ENCODE measurements at regions not wholly inside any gene's neighbourhood (a gene's known extent, or its start where the extent isn't known, plus 50 kb on each side); places are given as distances from the start of the nearest gene placed in this dataset.
"Not testable (repeated sequence)": the region's sequence is repeated elsewhere in the genome, so short reads cannot be mapped to it uniquely, and the experiment has no call there.

GRCh38 chr13:18284040-18284439, 897.6 kb downstream of the TUBA3C start:
- not testable (repeated sequence) for H2AFZ ChIP-seq (ENCODE audit: low read length); H3K27ac ChIP-seq (ENCODE audit: low read depth, low read length); H3K4me2 ChIP-seq (ENCODE audit: insufficient read depth, low read length); H3K27me3 ChIP-seq (ENCODE audit: insufficient read depth, low read length); DNase-seq (ENCODE audit: insufficient read length, low spot score, missing footprints); H4K20me1 ChIP-seq (ENCODE audit: insufficient read depth, low read length); H3K79me2 ChIP-seq (ENCODE audit: insufficient read depth, low read length); H3K9me3 ChIP-seq (ENCODE audit: low read depth, low read length); H3K4me1 ChIP-seq (ENCODE audit: insufficient read depth, low read length); H3K4me3 ChIP-seq (ENCODE audit: insufficient read depth, low read length); H3K36me3 ChIP-seq (ENCODE audit: insufficient read depth, low read length)

- H3K27ac ChIP-seq (ENCODE audit: low read depth, low read length); H3K4me2 ChIP-seq (ENCODE audit: insufficient read depth, low read length); H2AFZ ChIP-seq (ENCODE audit: low read length); H3K36me3 ChIP-seq (ENCODE audit: insufficient read depth, low read length); H3K4me3 ChIP-seq (ENCODE audit: insufficient read depth, low read length); H3K9me3 ChIP-seq (ENCODE audit: low read depth, low read length); H3K79me2 ChIP-seq (ENCODE audit: insufficient read depth, low read length); H4K20me1 ChIP-seq (ENCODE audit: insufficient read depth, low read length); H3K27me3 ChIP-seq (ENCODE audit: insufficient read depth, low read length); H3K4me1 ChIP-seq (ENCODE audit: insufficient read depth, low read length); DNase-seq (ENCODE audit: insufficient read length, low spot score, missing footprints): not testable (repeated sequence)
Observed at GRCh38 chr13:18281829-18282597, 899.6 kb downstream of the TUBA3C start.

GRCh38 chr13:18280904-18281828, 900.5 kb downstream of the TUBA3C start:
- H3K4me3 ChIP-seq (ENCODE audit: insufficient read depth, low read length); H3K36me3 ChIP-seq (ENCODE audit: insufficient read depth, low read length); H4K20me1 ChIP-seq (ENCODE audit: insufficient read depth, low read length); H3K27me3 ChIP-seq (ENCODE audit: insufficient read depth, low read length); DNase-seq (ENCODE audit: insufficient read length, low spot score, missing footprints); H2AFZ ChIP-seq (ENCODE audit: low read length); H3K4me2 ChIP-seq (ENCODE audit: insufficient read depth, low read length); H3K79me2 ChIP-seq (ENCODE audit: insufficient read depth, low read length); H3K27ac ChIP-seq (ENCODE audit: low read depth, low read length); H3K9me3 ChIP-seq (ENCODE audit: low read depth, low read length); H3K4me1 ChIP-seq (ENCODE audit: insufficient read depth, low read length): not testable (repeated sequence)

GRCh38 chr13:18279971-18280370, 901.7 kb downstream of the TUBA3C start:
- not testable (repeated sequence) for H3K79me2 ChIP-seq (ENCODE audit: insufficient read depth, low read length); H3K9me3 ChIP-seq (ENCODE audit: low read depth, low read length); H3K4me3 ChIP-seq (ENCODE audit: insufficient read depth, low read length); H3K4me2 ChIP-seq (ENCODE audit: insufficient read depth, low read length); H3K27ac ChIP-seq (ENCODE audit: low read depth, low read length); H3K36me3 ChIP-seq (ENCODE audit: insufficient read depth, low read length); H3K4me1 ChIP-seq (ENCODE audit: insufficient read depth, low read length); H3K27me3 ChIP-seq (ENCODE audit: insufficient read depth, low read length); H4K20me1 ChIP-seq (ENCODE audit: insufficient read depth, low read length); H2AFZ ChIP-seq (ENCODE audit: low read length)
- DNase-seq (ENCODE audit: insufficient read length, low spot score, missing footprints) = peak; percentile 15

- not testable (repeated sequence) for H3K4me1 ChIP-seq (ENCODE audit: insufficient read depth, low read length); H3K9me3 ChIP-seq (ENCODE audit: low read depth, low read length); H3K4me3 ChIP-seq (ENCODE audit: insufficient read depth, low read length); H3K27ac ChIP-seq (ENCODE audit: low read depth, low read length); H3K36me3 ChIP-seq (ENCODE audit: insufficient read depth, low read length); DNase-seq (ENCODE audit: insufficient read length, low spot score, missing footprints); H4K20me1 ChIP-seq (ENCODE audit: insufficient read depth, low read length); H3K79me2 ChIP-seq (ENCODE audit: insufficient read depth, low read length); H3K4me2 ChIP-seq (ENCODE audit: insufficient read depth, low read length); H3K27me3 ChIP-seq (ENCODE audit: insufficient read depth, low read length); H2AFZ ChIP-seq (ENCODE audit: low read length)
Observed at GRCh38 chr13:18277372-18277771, 904.3 kb downstream of the TUBA3C start.

GRCh38 chr13:18276280-18276679, 905.3 kb downstream of the TUBA3C start:
- H3K4me3 ChIP-seq (ENCODE audit: insufficient read depth, low read length); H3K27me3 ChIP-seq (ENCODE audit: insufficient read depth, low read length); DNase-seq (ENCODE audit: insufficient read length, low spot score, missing footprints); H3K4me1 ChIP-seq (ENCODE audit: insufficient read depth, low read length); H3K79me2 ChIP-seq (ENCODE audit: insufficient read depth, low read length); H3K9me3 ChIP-seq (ENCODE audit: low read depth, low read length); H3K27ac ChIP-seq (ENCODE audit: low read depth, low read length); H3K36me3 ChIP-seq (ENCODE audit: insufficient read depth, low read length); H3K4me2 ChIP-seq (ENCODE audit: insufficient read depth, low read length); H2AFZ ChIP-seq (ENCODE audit: low read length); H4K20me1 ChIP-seq (ENCODE audit: insufficient read depth, low read length): not testable (repeated sequence)

GRCh38 chr13:18273785-18274514, 907.7 kb downstream of the TUBA3C start:
- H2AFZ ChIP-seq (ENCODE audit: low read length); H3K36me3 ChIP-seq (ENCODE audit: insufficient read depth, low read length); H3K4me2 ChIP-seq (ENCODE audit: insufficient read depth, low read length); H3K27ac ChIP-seq (ENCODE audit: low read depth, low read length); H3K4me1 ChIP-seq (ENCODE audit: insufficient read depth, low read length); H3K9me3 ChIP-seq (ENCODE audit: low read depth, low read length); H3K4me3 ChIP-seq (ENCODE audit: insufficient read depth, low read length); H4K20me1 ChIP-seq (ENCODE audit: insufficient read depth, low read length); DNase-seq (ENCODE audit: insufficient read length, low spot score, missing footprints); H3K79me2 ChIP-seq (ENCODE audit: insufficient read depth, low read length); H3K27me3 ChIP-seq (ENCODE audit: insufficient read depth, low read length): not testable (repeated sequence)

GRCh38 chr13:18258801-18259419, 922.7 kb downstream of the TUBA3C start:
- not testable (repeated sequence) for H3K79me2 ChIP-seq (ENCODE audit: insufficient read depth, low read length); DNase-seq (ENCODE audit: insufficient read length, low spot score, missing footprints); H3K27me3 ChIP-seq (ENCODE audit: insufficient read depth, low read length); H3K4me2 ChIP-seq (ENCODE audit: insufficient read depth, low read length); H2AFZ ChIP-seq (ENCODE audit: low read length); H3K4me1 ChIP-seq (ENCODE audit: insufficient read depth, low read length); H3K9me3 ChIP-seq (ENCODE audit: low read depth, low read length); H3K4me3 ChIP-seq (ENCODE audit: insufficient read depth, low read length); H4K20me1 ChIP-seq (ENCODE audit: insufficient read depth, low read length); H3K27ac ChIP-seq (ENCODE audit: low read depth, low read length); H3K36me3 ChIP-seq (ENCODE audit: insufficient read depth, low read length)

Data from osteoblast (primary cell).